ENCODE measurements at regions not wholly inside any gene's neighbourhood (a gene's known extent, or its start where the extent isn't known, plus 50 kb on each side); places are given as distances from the start of the nearest gene placed in this dataset.

GRCh38 chr18:57243624-57244179 lies 96.8 kb downstream of the BOD1L2 start:
- no peak for DNase-seq (ENCODE audit: low spot score)

- no peak for DNase-seq (ENCODE audit: low spot score)
Measured at GRCh38 chr18:57249179-57249578, 102.3 kb downstream of the BOD1L2 start.

DNA sequence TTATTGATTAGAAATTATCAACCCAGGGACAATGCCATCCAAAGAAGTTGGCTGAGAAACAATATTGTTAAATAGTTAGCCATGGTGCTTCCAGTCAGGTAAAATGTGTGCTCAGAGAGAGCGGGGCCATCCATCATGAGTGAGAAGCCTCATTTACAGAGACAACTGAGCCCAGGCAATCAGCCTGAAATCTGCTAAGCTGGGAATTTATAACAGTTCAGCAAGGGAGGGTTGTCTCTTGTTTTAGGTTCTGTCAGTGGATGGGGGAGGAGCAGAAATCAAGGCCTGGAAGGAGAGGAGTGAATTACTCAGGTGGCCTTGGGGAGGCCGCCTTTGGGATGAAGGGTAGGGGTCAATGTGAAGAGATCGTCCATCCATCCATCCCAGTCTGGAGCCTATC lies 102.5 kb upstream of the ST8SIA3 start:
- DNase-seq (ENCODE audit: low spot score): no peak

DNA sequence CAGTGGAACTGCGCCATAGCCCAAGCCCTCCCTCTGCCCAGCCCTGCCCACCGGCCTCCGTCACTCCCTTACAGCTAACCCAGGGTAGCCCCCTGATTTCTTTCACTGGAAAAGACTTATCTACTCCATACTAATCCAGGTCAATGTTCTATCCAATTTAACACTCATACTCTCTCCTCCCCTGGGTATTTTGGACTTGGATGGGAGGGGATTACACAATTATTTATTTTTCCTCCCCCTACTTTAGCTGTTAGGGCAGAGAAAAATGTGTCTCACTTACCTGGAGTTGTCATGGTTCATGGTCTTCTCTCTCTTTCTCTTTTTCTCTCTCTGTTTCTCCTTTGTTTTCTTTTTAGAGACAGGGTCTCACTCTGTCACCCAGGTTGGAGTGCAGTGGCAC lies 100.6 kb upstream of the ST8SIA3 start:
- no peak for DNase-seq (ENCODE audit: low spot score)

- no peak for DNase-seq (ENCODE audit: low spot score)
Measured at GRCh38 chr18:57253903-57254302, 98.5 kb upstream of the ST8SIA3 start.

GRCh38 chr18:57258131-57258777 lies 94.1 kb upstream of the ST8SIA3 start:
- no peak for DNase-seq (ENCODE audit: low spot score)

- no peak for DNase-seq (ENCODE audit: low spot score)
Measured at GRCh38 chr18:57267368-57267925, 84.9 kb upstream of the ST8SIA3 start.

- no peak for DNase-seq (ENCODE audit: low spot score)
Measured at GRCh38 chr18:57269756-57270155, 82.6 kb upstream of the ST8SIA3 start.

DNA sequence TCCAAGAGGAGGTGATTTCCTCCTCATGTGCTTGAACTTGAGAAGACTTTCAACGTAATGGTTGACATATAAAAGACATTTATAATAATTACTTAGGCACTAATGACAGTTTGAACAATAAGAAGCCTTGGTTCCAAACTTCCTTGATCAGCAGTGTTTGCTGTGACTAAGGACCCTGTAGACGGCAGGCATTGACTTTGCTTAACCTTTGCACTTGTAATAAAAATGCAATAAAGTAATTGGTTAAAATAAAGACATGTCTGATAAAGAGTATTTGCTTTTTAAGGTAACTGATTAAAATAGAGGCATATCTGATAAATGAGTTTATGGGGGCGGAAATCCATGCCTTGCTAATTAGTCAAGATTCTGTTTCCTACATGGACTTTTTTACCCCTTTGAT lies 82.2 kb upstream of the ST8SIA3 start:
- no peak for DNase-seq (ENCODE audit: low spot score)

- no peak for DNase-seq (ENCODE audit: low spot score)
Measured at GRCh38 chr18:57273194-57273593, 79.2 kb upstream of the ST8SIA3 start.

GRCh38 chr18:57275111-57275510 lies 77.2 kb upstream of the ST8SIA3 start:
- DNase-seq (ENCODE audit: low spot score): no peak

GRCh38 chr18:57276829-57277228 lies 75.5 kb upstream of the ST8SIA3 start:
- no peak for DNase-seq (ENCODE audit: low spot score)

- DNase-seq (ENCODE audit: low spot score): no peak
Measured at GRCh38 chr18:57278933-57279332, 73.4 kb upstream of the ST8SIA3 start.

GRCh38 chr18:57281519-57281918 lies 70.8 kb upstream of the ST8SIA3 start:
- DNase-seq (ENCODE audit: low spot score): no peak

GRCh38 chr18:57286949-57287348 lies 65.4 kb upstream of the ST8SIA3 start:
- DNase-seq (ENCODE audit: low spot score): no peak

DNA sequence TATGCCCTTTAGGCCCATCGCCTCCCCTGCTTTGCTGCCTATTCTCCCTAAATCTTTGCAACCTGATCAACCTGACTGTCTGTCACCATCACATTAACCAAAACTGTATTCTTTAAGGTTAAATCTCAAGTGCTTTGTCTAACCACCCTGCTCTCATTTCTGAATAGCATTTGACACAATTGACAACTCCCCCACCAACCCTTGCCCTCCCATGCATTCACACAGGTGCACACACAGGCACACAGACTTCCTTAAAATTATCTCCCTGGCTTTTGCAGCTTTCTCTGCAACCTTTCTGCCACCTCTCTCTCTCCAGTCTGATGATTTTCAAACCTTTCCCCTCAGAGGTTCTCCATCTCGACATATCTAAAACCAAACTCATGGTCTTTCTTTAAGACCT lies 64.6 kb upstream of the ST8SIA3 start:
- no peak for DNase-seq (ENCODE audit: low spot score)

DNA sequence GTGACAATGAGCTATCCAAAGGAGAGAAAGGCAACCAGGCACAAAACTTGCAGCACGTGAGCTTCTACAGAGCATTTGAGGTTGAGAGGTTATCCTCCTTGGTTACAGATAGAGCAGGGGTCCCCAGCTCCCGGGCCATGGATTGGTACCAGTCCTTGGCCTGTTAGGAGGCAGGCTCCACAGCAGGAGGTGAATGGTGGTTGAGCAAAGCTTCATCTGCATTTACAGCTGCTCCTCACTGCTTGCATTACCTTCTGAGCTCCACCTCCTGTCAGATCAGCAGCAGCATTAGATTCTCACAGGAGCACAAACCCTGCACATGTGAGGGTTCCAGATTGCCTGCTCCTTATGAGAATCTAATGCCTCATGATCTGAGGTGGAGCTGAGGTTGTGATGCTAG lies 57.8 kb upstream of the ST8SIA3 start:
- no peak for DNase-seq (ENCODE audit: low spot score)

- no peak for DNase-seq (ENCODE audit: low spot score)
Measured at GRCh38 chr18:57296336-57296735, 56.0 kb upstream of the ST8SIA3 start.

GRCh38 chr18:57297306-57297705 lies 55.1 kb upstream of the ST8SIA3 start:
- no peak for DNase-seq (ENCODE audit: low spot score)

GRCh38 chr18:57299931-57300330 lies 52.4 kb upstream of the ST8SIA3 start:
- DNase-seq (ENCODE audit: low spot score): no peak

- DNase-seq (ENCODE audit: low spot score): no peak
Measured at GRCh38 chr18:57301573-57302559, 50.5 kb upstream of the ST8SIA3 start.
